ENCODE measurements at regions not wholly inside any gene's neighbourhood (a gene's known extent, or its start where the extent isn't known, plus 50 kb on each side); places are given as distances from the start of the nearest gene placed in this dataset.

DNA sequence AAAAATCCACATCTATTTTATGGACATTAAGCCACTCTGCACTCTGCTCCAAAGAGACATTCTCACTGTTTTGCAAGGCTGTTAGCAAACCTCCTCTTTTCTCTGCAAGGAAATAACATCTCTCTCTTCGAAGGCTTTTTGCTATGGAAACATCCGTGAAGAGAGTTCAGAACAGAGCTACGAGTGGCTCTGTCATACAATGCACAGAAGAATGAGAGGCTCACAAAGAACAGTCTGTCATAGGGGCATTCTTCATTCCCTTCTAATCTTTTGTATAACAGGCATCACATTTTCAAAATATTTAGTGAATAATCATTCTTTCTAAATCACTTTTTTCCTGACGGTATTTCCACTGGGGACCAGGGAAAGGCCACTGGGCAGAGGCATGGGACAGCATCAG lies 346.1 kb downstream of the IRS2 start:
- no peak overlapping the region for H3K27ac ChIP-seq
- H3K4me3 ChIP-seq, result no peak overlapping the region
- H3K9me3 ChIP-seq (ENCODE audit: low read depth, low read length), result peaks cover 2% of the 10 kb centered on the region; the same call in 1 of the 2 replicates
- no peak for TF ChIP-seq FOXP2 (optimal IDR thresholded peaks at IDR 0.05; ENCODE audit: control extremely low read depth, extremely low read length, insufficient read depth)
- no peak for TF ChIP-seq EZH2 (IDR thresholded peaks at IDR 0.05)
- TF ChIP-seq POLR2AphosphoS5 (IDR thresholded peaks at IDR 0.05; ENCODE audit: borderline replicate concordance, low read depth, low read length), result no peak
- no peaks in the 10 kb centered on the region for H3K36me3 ChIP-seq (ENCODE audit: insufficient read depth, low read length)
- H3K9ac ChIP-seq (ENCODE audit: insufficient read length), result no peak overlapping the region
- DNase-seq (ENCODE audit: low read depth, low spot score), result no peak

- H3K27ac ChIP-seq, result no peak overlapping the region
Observed at GRCh38 chr13:109439813-109440212, 346.6 kb downstream of the IRS2 start.

GRCh38 chr13:109436841-109437240 lies 349.5 kb downstream of the IRS2 start:
- TF ChIP-seq POLR2AphosphoS5 (IDR thresholded peaks at IDR 0.05; ENCODE audit: borderline replicate concordance, low read depth, low read length) (no peak), FOXP2 (optimal IDR thresholded peaks at IDR 0.05; ENCODE audit: control extremely low read depth, extremely low read length, insufficient read depth) (no peak), EZH2 (IDR thresholded peaks at IDR 0.05) (no peak)
- H3K36me3 ChIP-seq (ENCODE audit: insufficient read depth, low read length), result no peaks in the 10 kb centered on the region

More at GRCh38 chr13:109439813-109440212, 346.6 kb downstream of the IRS2 start:
- Histone ChIP-seq H3K4me3 (no peak overlapping the region), H3K9me3 (ENCODE audit: low read depth, low read length) (peaks cover 2% of the 10 kb centered on the region; the same call in 1 of the 2 replicates), H3K9ac (ENCODE audit: insufficient read length) (no peak overlapping the region), H3K36me3 (ENCODE audit: insufficient read depth, low read length) (no peaks in the 10 kb centered on the region)
- DNase-seq (ENCODE audit: low read depth, low spot score), result no peak
- TF ChIP-seq POLR2AphosphoS5 (IDR thresholded peaks at IDR 0.05; ENCODE audit: borderline replicate concordance, low read depth, low read length) (no peak), EZH2 (IDR thresholded peaks at IDR 0.05) (no peak), FOXP2 (optimal IDR thresholded peaks at IDR 0.05; ENCODE audit: control extremely low read depth, extremely low read length, insufficient read depth) (no peak)

DNA sequence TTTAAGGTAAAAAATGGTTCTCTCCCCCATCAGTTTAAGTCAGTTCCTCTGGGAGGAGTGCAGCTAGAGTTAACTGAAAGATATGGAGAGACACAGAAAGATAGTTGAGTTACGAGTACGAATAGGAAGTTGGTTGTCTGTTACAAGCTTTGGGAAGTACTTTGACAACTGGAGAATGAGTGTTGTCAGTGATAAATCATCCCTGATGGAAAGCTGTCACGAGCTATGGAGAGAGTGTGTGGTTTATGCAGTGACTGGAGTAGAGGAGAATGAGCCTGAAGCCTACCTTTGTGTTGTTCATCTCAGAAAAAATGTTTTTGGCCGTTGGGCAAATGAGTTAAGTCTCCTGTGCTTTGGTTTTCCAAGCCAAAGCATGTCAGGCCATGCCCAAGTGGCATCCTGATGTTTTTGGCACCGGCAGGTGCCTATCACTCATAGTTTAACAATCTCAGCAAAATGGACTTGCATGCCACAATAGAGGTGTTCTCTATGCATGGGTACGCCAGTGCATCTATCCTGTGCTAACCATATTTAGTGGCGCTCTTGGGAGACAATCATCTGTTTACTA lies 350.2 kb downstream of the IRS2 start:
- Histone ChIP-seq H3K36me3 (ENCODE audit: insufficient read depth, low read length) (no peaks in the 10 kb centered on the region), H3K9ac (ENCODE audit: insufficient read length) (no peak overlapping the region), H3K4me3 (no peak overlapping the region), H3K27ac (no peak overlapping the region), H3K9me3 (ENCODE audit: low read depth, low read length) (peaks cover 3% of the 10 kb centered on the region; the same call in 1 of the 2 replicates)
- TF ChIP-seq EZH2 (IDR thresholded peaks at IDR 0.05) (no peak), POLR2AphosphoS5 (IDR thresholded peaks at IDR 0.05; ENCODE audit: borderline replicate concordance, low read depth, low read length) (no peak), FOXP2 (optimal IDR thresholded peaks at IDR 0.05; ENCODE audit: control extremely low read depth, extremely low read length, insufficient read depth) (no peak)
- DNase-seq (ENCODE audit: low read depth, low spot score), result no peak

More at GRCh38 chr13:109436841-109437240, 349.5 kb downstream of the IRS2 start:
- no peak overlapping the region for H3K4me3 ChIP-seq
- peaks cover 2% of the 10 kb centered on the region; the same call in 1 of the 2 replicates for H3K9me3 ChIP-seq (ENCODE audit: low read depth, low read length)
- no peak for DNase-seq (ENCODE audit: low read depth, low spot score)
- no peak overlapping the region for H3K27ac ChIP-seq
- H3K9ac ChIP-seq (ENCODE audit: insufficient read length), result no peak overlapping the region

DNA sequence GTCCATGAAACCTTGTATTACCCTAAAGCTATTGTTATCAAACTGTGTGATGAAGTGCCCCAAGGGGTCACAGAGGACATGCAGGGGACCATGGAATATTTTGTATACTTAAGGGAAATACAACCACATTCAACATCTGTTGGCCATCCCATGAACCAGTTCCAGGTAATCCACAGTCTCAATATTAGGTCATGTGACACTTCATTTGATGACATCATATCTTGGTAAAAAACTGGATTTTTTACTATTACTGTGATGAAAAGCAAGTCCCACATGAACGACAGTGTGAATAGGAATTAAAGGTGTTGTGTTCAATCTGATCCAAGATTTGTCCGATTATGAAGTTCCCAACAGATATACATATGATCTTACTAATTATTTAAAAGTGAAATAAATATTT lies 355.2 kb downstream of the IRS2 start:
- Histone ChIP-seq H3K36me3 (ENCODE audit: insufficient read depth, low read length) (no peaks in the 10 kb centered on the region), H3K27ac (no peak overlapping the region), H3K9me3 (ENCODE audit: low read depth, low read length) (peaks cover 7% of the 10 kb centered on the region; the same call in 1 of the 2 replicates), H3K4me3 (no peak overlapping the region), H3K9ac (ENCODE audit: insufficient read length) (no peak overlapping the region)
- no peak for DNase-seq (ENCODE audit: low read depth, low spot score)
- TF ChIP-seq EZH2 (IDR thresholded peaks at IDR 0.05) (no peak), FOXP2 (optimal IDR thresholded peaks at IDR 0.05; ENCODE audit: control extremely low read depth, extremely low read length, insufficient read depth) (no peak)

DNA sequence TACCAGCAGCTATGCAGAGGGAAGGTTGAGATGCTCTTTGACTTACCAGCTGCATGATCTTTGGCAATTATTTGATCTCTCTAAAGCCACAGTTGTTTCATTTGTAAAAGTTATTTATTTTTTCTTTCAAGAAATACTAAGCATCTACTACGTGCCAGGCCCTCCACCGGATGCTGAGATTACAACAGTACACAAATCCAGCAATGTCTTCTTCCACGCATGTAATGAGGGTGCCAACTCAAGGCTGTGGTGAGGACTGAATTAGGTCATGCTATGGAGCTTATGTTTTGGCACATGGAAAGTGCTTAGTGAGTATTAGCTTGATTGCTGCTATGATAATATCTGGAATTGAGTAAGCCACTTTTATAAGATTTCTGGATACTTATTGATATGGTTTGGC lies 358.2 kb downstream of the IRS2 start:
- TF ChIP-seq EZH2 (IDR thresholded peaks at IDR 0.05), result no peak
- no peak for TF ChIP-seq FOXP2 (optimal IDR thresholded peaks at IDR 0.05; ENCODE audit: control extremely low read depth, extremely low read length, insufficient read depth)
- TF ChIP-seq POLR2AphosphoS5 (IDR thresholded peaks at IDR 0.05; ENCODE audit: borderline replicate concordance, low read depth, low read length), result no peak
- Histone ChIP-seq H3K36me3 (ENCODE audit: insufficient read depth, low read length) (no peaks in the 10 kb centered on the region), H3K9me3 (ENCODE audit: low read depth, low read length) (peaks cover 4% of the 10 kb centered on the region; the same call in 1 of the 2 replicates), H3K9ac (ENCODE audit: insufficient read length) (peak overlapping the region; percentile 92), H3K27ac (peak overlapping the region; percentile 100), H3K4me3 (peak overlapping the region; percentile 73)
- no peak for DNase-seq (ENCODE audit: low read depth, low spot score)

- TF ChIP-seq EZH2 (IDR thresholded peaks at IDR 0.05), result no peak
- TF ChIP-seq POLR2AphosphoS5 (IDR thresholded peaks at IDR 0.05; ENCODE audit: borderline replicate concordance, low read depth, low read length), result no peak; the same call in 1 of the 2 replicates
- Histone ChIP-seq H3K27ac (peak overlapping the region; percentile 100), H3K9ac (ENCODE audit: insufficient read length) (peak overlapping the region; percentile 92), H3K4me3 (peak overlapping the region; percentile 73), H3K9me3 (ENCODE audit: low read depth, low read length) (peaks cover 4% of the 10 kb centered on the region; the same call in 1 of the 2 replicates), H3K36me3 (ENCODE audit: insufficient read depth, low read length) (no peaks in the 10 kb centered on the region)
- no peak for DNase-seq (ENCODE audit: low read depth, low spot score)
Observed at GRCh38 chr13:109427695-109428094, 358.7 kb downstream of the IRS2 start.

- Histone ChIP-seq H3K36me3 (ENCODE audit: insufficient read depth, low read length) (no peaks in the 10 kb centered on the region), H3K9me3 (ENCODE audit: low read depth, low read length) (peaks cover 4% of the 10 kb centered on the region; the same call in 1 of the 2 replicates), H3K27ac (peak overlapping the region; percentile 100), H3K4me3 (peak overlapping the region; percentile 73), H3K9ac (ENCODE audit: insufficient read length) (peak overlapping the region; percentile 92)
- TF ChIP-seq FOXP2 (optimal IDR thresholded peaks at IDR 0.05; ENCODE audit: control extremely low read depth, extremely low read length, insufficient read depth) (no peak), EZH2 (IDR thresholded peaks at IDR 0.05) (no peak), POLR2AphosphoS5 (IDR thresholded peaks at IDR 0.05; ENCODE audit: borderline replicate concordance, low read depth, low read length) (no peak; the same call in 1 of the 2 replicates)
- DNase-seq (ENCODE audit: low read depth, low spot score), result no peak
Observed at GRCh38 chr13:109427148-109427547, 359.2 kb downstream of the IRS2 start.

DNA sequence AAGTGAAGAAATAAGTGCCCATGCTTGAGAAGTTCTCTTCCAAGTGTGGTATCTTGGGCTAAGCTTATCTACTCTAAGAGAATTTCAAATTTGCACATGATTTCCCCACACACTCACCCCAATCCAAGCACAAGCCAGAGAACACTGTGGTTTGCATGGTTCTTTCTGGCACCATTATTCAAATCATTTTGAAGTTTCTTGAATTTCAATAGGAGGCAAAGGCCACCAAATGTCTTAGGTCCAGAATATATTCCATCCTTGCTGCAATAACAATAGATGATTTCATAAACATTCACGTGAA lies 359.7 kb downstream of the IRS2 start:
- peak overlapping the region; percentile 73 for H3K4me3 ChIP-seq
- TF ChIP-seq POLR2AphosphoS5 (IDR thresholded peaks at IDR 0.05; ENCODE audit: borderline replicate concordance, low read depth, low read length) (no peak), FOXP2 (optimal IDR thresholded peaks at IDR 0.05; ENCODE audit: control extremely low read depth, extremely low read length, insufficient read depth) (no peak), EZH2 (IDR thresholded peaks at IDR 0.05) (no peak)
- H3K9me3 ChIP-seq (ENCODE audit: low read depth, low read length), result peaks cover 4% of the 10 kb centered on the region; the same call in 1 of the 2 replicates
- DNase-seq (ENCODE audit: low read depth, low spot score), result no peak
- H3K36me3 ChIP-seq (ENCODE audit: insufficient read depth, low read length), result no peaks in the 10 kb centered on the region
- H3K27ac ChIP-seq, result peak overlapping the region; percentile 100
- H3K9ac ChIP-seq (ENCODE audit: insufficient read length), result peak overlapping the region; percentile 92

All from SK-N-MC (cell line).